Common myeloid progenitor, CD34-positive (primary cell): ENCODE measurements at regions not wholly inside any gene's neighbourhood (a gene's known extent, or its start where the extent isn't known, plus 50 kb on each side); places are given as distances from the start of the nearest gene placed in this dataset.
"Not testable (repeated sequence)": the region's sequence is repeated elsewhere in the genome, so short reads cannot be mapped to it uniquely, and the experiment has no call there.

Source experiments
- CTCF ChIA-PET: fragments of 350-600 bp; sonication (Branson Sonifier 250); formaldehyde crosslinking; loops from one replicate; lab custom pipeline; 2021; ENCODE audit warnings: antibody characterized with exemption; lab: Charles Lee
- POLR2A ChIA-PET: fragments of 350-600 bp; sonication (Branson Sonifier 250); formaldehyde crosslinking; loops from one replicate; lab custom pipeline; 2021; ENCODE audit warnings: antibody characterized with exemption; lab: Charles Lee
- DNase-seq, 3 donors: peaks; one replicate each; pipeline versions ENCODE4 v3.0.0 to v3.0.0-alpha.2; 2013
- H3K27ac ChIP-seq, 2 experiments: 1 replicate in 1 of 2; 2 replicates in 1 of 2; pipeline ENCODE4 v1.7.0; 2013; ENCODE audit warnings: inconsistent platforms in 2 of 2, low read length in 2 of 2, mild to moderate bottlenecking in 2 of 2, low read depth in 1 of 2, moderate library complexity in 1 of 2; ENCODE audit not compliant: severe bottlenecking in 2 of 2, insufficient read depth in 1 of 2, poor library complexity in 1 of 2
- H3K27me3 ChIP-seq, 5 experiments: replicated peaks in 2 of 5; 1 replicate in 3 of 5; 2 replicates in 2 of 5; pipeline versions ENCODE4 v1.6.1 to v1.7.0; 2013; ENCODE audit warnings: low read length in 4 of 5, mild to moderate bottlenecking in 2 of 5, moderate library complexity in 2 of 5, inconsistent platforms in 1 of 5; ENCODE audit not compliant: insufficient read depth in 5 of 5, control insufficient read depth in 4 of 5
- H3K36me3 ChIP-seq, 4 experiments: 1 replicate in 2 of 4; 2 replicates in 2 of 4; pipeline versions ENCODE4 v1.6.1 to v1.7.0; 2013; ENCODE audit warnings: low read length in 3 of 4, control low read depth in 1 of 4, mild to moderate bottlenecking in 1 of 4; ENCODE audit not compliant: control insufficient read depth in 4 of 4, insufficient read depth in 4 of 4
- H3K4me1 ChIP-seq, 4 experiments: 1 replicate in 3 of 4; 2 replicates in 1 of 4; pipeline versions ENCODE4 v1.6.1 to v1.7.1; 2013; ENCODE audit warnings: low read length in 3 of 4, mild to moderate bottlenecking in 3 of 4, control low read depth in 1 of 4, inconsistent platforms in 1 of 4, moderate library complexity in 1 of 4; ENCODE audit not compliant: control insufficient read depth in 4 of 4, insufficient read depth in 4 of 4; ENCODE audit errors: control extremely low read depth in 1 of 4
- H3K4me3 ChIP-seq, 7 experiments: 1 replicate in 4 of 7; 2 replicates in 3 of 7; pipeline versions ENCODE4 v1.5.1 to v1.7.0; 2013; ENCODE audit warnings: mild to moderate bottlenecking in 7 of 7, low read length in 6 of 7, moderate library complexity in 6 of 7, inconsistent platforms in 2 of 7, low read depth in 2 of 7, control low read depth in 1 of 7; ENCODE audit not compliant: insufficient read depth in 4 of 7, control insufficient read depth in 1 of 7; ENCODE audit errors: extremely low read depth in 1 of 7
- H3K9me3 ChIP-seq, 5 experiments: 1 replicate in 4 of 5; 2 replicates in 1 of 5; pipeline versions ENCODE4 v1.6.1 to v1.7.1; 2013; ENCODE audit warnings: low read length in 4 of 5, mild to moderate bottlenecking in 2 of 5, inconsistent platforms in 1 of 5, low read depth in 1 of 5, moderate library complexity in 1 of 5; ENCODE audit not compliant: control insufficient read depth in 4 of 5, insufficient read depth in 2 of 5; ENCODE audit errors: control extremely low read depth in 1 of 5
- WGBS: methylation state at CpG from one replicate; pipeline ENCODE4 v1.1.5; 2013; ENCODE audit not compliant: insufficient coverage; 5-methylcytosine and 5-hydroxymethylcytosine counted together

GRCh38 chr13:37295071-37295470, 189.6 kb upstream of the CSNK1A1L start:
- no peak for DNase-seq
- H3K27me3 ChIP-seq = no peaks in the 10 kb centered on the region
- POLR2A ChIA-PET = no interaction called here
- H3K4me3 ChIP-seq = no peak overlapping the region
- no peaks in the 10 kb centered on the region for H3K4me1 ChIP-seq
- H3K27ac ChIP-seq = no peak overlapping the region
- H3K9me3 ChIP-seq = peaks cover 0 to 2% (median 0%) of the 10 kb centered on the region in 5 experiments
- whole genome bisulfite sequencing = 97% methylated on average over 9 of the region's 9 CpGs
- CTCF ChIA-PET = no interaction called here
- no peaks in the 10 kb centered on the region for H3K36me3 ChIP-seq

- DNase-seq = no peak
- H3K9me3 ChIP-seq = peaks cover 0 to 2% (median 0%) of the 10 kb centered on the region in 5 experiments
- WGBS = 100% methylated on average over 1 of the region's 6 CpGs
- H3K27me3 ChIP-seq = no peaks in the 10 kb centered on the region
- H3K27ac ChIP-seq = no peak overlapping the region
- POLR2A ChIA-PET = no interaction called here
- H3K4me3 ChIP-seq = no peak overlapping the region
- CTCF ChIA-PET = no interaction called here
- H3K4me1 ChIP-seq = no peaks in the 10 kb centered on the region
- H3K36me3 ChIP-seq = no peaks in the 10 kb centered on the region
Measured at GRCh38 chr13:37294472-37294871, 189.0 kb upstream of the CSNK1A1L start.

- no CpG with 5 or more reads among the region's 3 CpGs for WGBS
- H3K27me3 ChIP-seq = no peaks in the 10 kb centered on the region
- peaks cover 0 to 2% (median 0%) of the 10 kb centered on the region in 5 experiments for H3K9me3 ChIP-seq
- H3K27ac ChIP-seq = no peak overlapping the region
- no peak for DNase-seq
- H3K36me3 ChIP-seq = no peaks in the 10 kb centered on the region
- ChIA-PET CTCF (no interaction called here), POLR2A (no interaction called here)
- no peak overlapping the region for H3K4me3 ChIP-seq
- H3K4me1 ChIP-seq = no peaks in the 10 kb centered on the region
Measured at GRCh38 chr13:37293295-37293694, 187.8 kb upstream of the CSNK1A1L start.

- Histone ChIP-seq H3K27me3 (no peaks in the 10 kb centered on the region), H3K36me3 (no peaks in the 10 kb centered on the region), H3K4me1 (no peaks in the 10 kb centered on the region), H3K9me3 (no peaks in the 10 kb centered on the region), H3K27ac (no peak overlapping the region), H3K4me3 (no peak overlapping the region)
- POLR2A ChIA-PET = no interaction called here
- no peak for DNase-seq
- CTCF ChIA-PET = no interaction called here
- WGBS = no CpG with 5 or more reads among the region's 6 CpGs
Measured at GRCh38 chr13:37290716-37291505, 185.4 kb upstream of the CSNK1A1L start.

GRCh38 chr13:37289212-37289935, 183.9 kb upstream of the CSNK1A1L start:
- CTCF ChIA-PET = no interaction called here

GRCh38 chr13:37288057-37288720, 182.7 kb upstream of the CSNK1A1L start:
- Histone ChIP-seq H3K4me1 (no peaks in the 10 kb centered on the region), H3K27me3 (no peaks in the 10 kb centered on the region), H3K36me3 (no peaks in the 10 kb centered on the region), H3K27ac (no peak overlapping the region), H3K4me3 (no peak overlapping the region), H3K9me3 (no peaks in the 10 kb centered on the region)
- CTCF ChIA-PET = no interaction called here
- DNase-seq = no peak
- WGBS = 73% methylated on average over 3 of the region's 6 CpGs
- POLR2A ChIA-PET = no interaction called here

More at GRCh38 chr13:37289212-37289935, 183.9 kb upstream of the CSNK1A1L start:
- H3K36me3 ChIP-seq = no peaks in the 10 kb centered on the region
- no peak for DNase-seq
- no peak overlapping the region for H3K4me3 ChIP-seq
- no peaks in the 10 kb centered on the region for H3K9me3 ChIP-seq
- no peaks in the 10 kb centered on the region for H3K27me3 ChIP-seq
- no peaks in the 10 kb centered on the region for H3K4me1 ChIP-seq
- WGBS = 95% methylated on average over 4 of the region's 6 CpGs
- POLR2A ChIA-PET = no interaction called here
- no peak overlapping the region for H3K27ac ChIP-seq

- H3K9me3 ChIP-seq, H3K4me1 ChIP-seq, DNase-seq, H3K4me3 ChIP-seq, CTCF ChIA-PET, POLR2A ChIA-PET, H3K36me3 ChIP-seq, H3K27ac ChIP-seq, H3K27me3 ChIP-seq: not testable (repeated sequence)
- WGBS = 93% methylated on average over 3 of the region's 28 CpGs
Measured at GRCh38 chr13:37280231-37280630, 174.8 kb upstream of the CSNK1A1L start.
